ENCODE measurements at regions not wholly inside any gene's neighbourhood (a gene's known extent, or its start where the extent isn't known, plus 50 kb on each side); places are given as distances from the start of the nearest gene placed in this dataset.

DNA sequence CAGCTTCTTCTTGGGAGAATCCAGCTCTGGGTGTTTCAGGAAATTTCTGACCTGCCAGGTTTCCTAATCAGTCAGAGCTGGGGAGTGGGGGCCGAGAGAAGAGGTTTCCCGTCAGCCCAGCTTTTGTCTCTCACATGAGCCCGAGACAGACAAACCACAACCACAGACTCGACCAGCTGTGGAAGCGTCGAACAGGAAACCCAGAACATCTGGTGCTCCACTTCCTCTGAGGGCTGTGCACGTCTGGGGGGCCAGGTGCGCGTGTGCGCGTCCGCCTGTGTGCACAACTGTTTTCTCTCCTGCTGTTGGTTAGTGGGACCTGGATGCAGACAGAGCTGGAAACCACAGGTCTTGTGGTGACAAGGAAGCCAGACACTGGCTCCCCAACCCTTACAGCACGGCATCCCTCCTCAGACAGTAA is 113.0 kb upstream of the SLC25A33 start:
- TF ChIP-seq, protein P1, sequence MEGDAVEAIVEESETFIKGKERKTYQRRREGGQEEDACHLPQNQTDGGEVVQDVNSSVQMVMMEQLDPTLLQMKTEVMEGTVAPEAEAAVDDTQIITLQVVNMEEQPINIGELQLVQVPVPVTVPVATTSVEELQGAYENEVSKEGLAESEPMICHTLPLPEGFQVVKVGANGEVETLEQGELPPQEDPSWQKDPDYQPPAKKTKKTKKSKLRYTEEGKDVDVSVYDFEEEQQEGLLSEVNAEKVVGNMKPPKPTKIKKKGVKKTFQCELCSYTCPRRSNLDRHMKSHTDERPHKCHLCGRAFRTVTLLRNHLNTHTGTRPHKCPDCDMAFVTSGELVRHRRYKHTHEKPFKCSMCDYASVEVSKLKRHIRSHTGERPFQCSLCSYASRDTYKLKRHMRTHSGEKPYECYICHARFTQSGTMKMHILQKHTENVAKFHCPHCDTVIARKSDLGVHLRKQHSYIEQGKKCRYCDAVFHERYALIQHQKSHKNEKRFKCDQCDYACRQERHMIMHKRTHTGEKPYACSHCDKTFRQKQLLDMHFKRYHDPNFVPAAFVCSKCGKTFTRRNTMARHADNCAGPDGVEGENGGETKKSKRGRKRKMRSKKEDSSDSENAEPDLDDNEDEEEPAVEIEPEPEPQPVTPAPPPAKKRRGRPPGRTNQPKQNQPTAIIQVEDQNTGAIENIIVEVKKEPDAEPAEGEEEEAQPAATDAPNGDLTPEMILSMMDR (IDR thresholded peaks at IDR 0.05; ENCODE audit: low read depth, low read length): no peak
- no peak for DNase-seq (ENCODE audit: extremely low read depth, low read depth)

- DNase-seq (ENCODE audit: extremely low read depth, low read depth): no peak
- TF ChIP-seq, protein P1 (IDR thresholded peaks at IDR 0.05; ENCODE audit: low read depth, low read length): no peak
Measured at GRCh38 chr1:9427388-9427787, 111.9 kb upstream of the SLC25A33 start.

- TF ChIP-seq, protein P1 (IDR thresholded peaks at IDR 0.05; ENCODE audit: low read depth, low read length): peak; percentile 14
Measured at GRCh38 chr1:9428601-9429341, 110.5 kb upstream of the SLC25A33 start.

DNA sequence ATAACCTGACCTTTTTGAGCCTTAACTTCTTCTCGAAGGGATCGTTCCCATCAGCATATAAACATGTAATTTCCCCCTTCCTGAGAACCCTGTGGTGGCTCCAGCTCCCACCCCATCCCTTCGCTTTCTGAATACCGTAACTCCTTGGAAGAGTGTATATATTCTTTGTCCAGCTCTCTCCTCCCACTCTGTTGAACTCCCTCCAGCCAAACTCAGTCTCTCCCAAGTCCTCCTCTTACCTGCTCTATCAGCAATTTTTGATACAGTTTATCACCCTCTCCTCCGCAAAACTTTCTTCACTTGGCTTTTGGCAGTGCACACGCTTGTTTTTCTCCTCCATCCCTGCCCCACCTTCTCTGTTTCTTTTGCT is 109.9 kb upstream of the SLC25A33 start:
- no peak for DNase-seq (ENCODE audit: extremely low read depth, low read depth)
- TF ChIP-seq, protein P1 (IDR thresholded peaks at IDR 0.05; ENCODE audit: low read depth, low read length): no peak

More at GRCh38 chr1:9428601-9429341, 110.5 kb upstream of the SLC25A33 start:
- DNase-seq (ENCODE audit: extremely low read depth, low read depth): peak; percentile 95

DNA sequence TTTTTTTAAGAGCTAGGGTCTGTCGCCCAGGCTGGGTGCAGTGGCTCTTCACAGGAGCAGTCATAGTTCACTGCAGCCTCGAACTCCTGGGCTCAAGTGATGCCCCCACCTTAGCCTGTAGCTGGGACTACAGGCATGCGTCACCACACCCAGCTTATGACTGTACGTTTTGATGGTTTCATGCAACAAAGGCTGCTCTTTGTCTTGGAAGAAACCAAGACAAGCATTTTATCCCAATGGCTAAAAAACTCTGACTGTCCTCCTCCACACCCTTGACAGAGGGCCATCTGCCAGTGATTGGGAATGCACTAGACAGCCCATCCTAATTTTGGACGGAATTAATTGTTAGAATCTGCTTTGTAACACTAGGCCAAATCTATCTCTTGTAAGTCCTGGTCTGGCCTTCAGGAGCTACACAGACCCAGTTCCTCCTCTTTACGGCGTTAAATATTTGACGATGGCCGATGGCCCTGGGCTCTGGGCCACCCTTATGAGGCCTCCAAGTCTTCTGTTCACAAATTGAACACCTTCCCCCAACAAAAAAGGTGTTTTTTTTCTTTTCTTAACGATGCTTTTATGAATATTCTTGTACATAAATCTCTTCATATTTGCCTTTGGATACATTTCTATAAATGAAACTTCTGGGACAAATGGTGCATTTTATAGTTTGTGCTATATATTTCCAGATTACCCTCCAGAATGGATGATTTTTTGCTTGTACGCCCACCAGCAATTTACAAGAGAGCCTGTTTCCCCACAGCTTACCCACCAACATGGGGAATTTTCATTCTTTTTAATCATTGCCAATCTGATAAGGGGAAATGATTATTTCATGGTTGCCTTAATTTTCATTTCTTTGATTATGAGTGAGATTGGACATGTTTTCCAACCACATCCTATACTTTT is 104.8 kb upstream of the SLC25A33 start:
- TF ChIP-seq, protein P1 (IDR thresholded peaks at IDR 0.05; ENCODE audit: low read depth, low read length): no peak
- DNase-seq (ENCODE audit: extremely low read depth, low read depth): no peak

- TF ChIP-seq, protein P1 (IDR thresholded peaks at IDR 0.05; ENCODE audit: low read depth, low read length): no peak
- DNase-seq (ENCODE audit: extremely low read depth, low read depth): no peak
Measured at GRCh38 chr1:9435153-9435636, 104.1 kb upstream of the SLC25A33 start.

Measured in AG09319 (cell line).